GM18511 (cell line): ENCODE measurements at regions not wholly inside any gene's neighbourhood (a gene's known extent, or its start where the extent isn't known, plus 50 kb on each side); places are given as distances from the start of the nearest gene placed in this dataset.

Source experiments
- ATAC-seq: cut with Tn5 transposase; IDR thresholded peaks from one replicate; pipeline ENCODE4 v1.9.1; 2021; ENCODE audit warnings: mild to moderate bottlenecking, moderate library complexity; ENCODE audit not compliant: unreplicated experiment

- no peak for ATAC-seq
Measured at GRCh38 chr2:221710744-221711143, 138.6 kb upstream of the EPHA4 start.

GRCh38 chr2:221708902-221709301 is 136.8 kb upstream of the EPHA4 start:
- no peak for ATAC-seq

GRCh38 chr2:221705185-221705877 is 133.2 kb upstream of the EPHA4 start:
- ATAC-seq: no peak

GRCh38 chr2:221704442-221704841 is 132.3 kb upstream of the EPHA4 start:
- ATAC-seq: no peak

GRCh38 chr2:221693365-221693764 is 121.3 kb upstream of the EPHA4 start:
- no peak for ATAC-seq

- no peak for ATAC-seq
Measured at GRCh38 chr2:221691571-221691970, 119.5 kb upstream of the EPHA4 start.

GRCh38 chr2:221689140-221689539 is 117.0 kb upstream of the EPHA4 start:
- ATAC-seq: no peak

GRCh38 chr2:221680548-221680947 is 108.4 kb upstream of the EPHA4 start:
- no peak for ATAC-seq

- no peak for ATAC-seq
Measured at GRCh38 chr2:221677688-221678087, 105.6 kb upstream of the EPHA4 start.

- no peak for ATAC-seq
Measured at GRCh38 chr2:221676566-221677172, 104.6 kb upstream of the EPHA4 start.

GRCh38 chr2:221675201-221675908 is 103.3 kb upstream of the EPHA4 start:
- ATAC-seq: no peak

- ATAC-seq: no peak
Measured at GRCh38 chr2:221674446-221674845, 102.3 kb upstream of the EPHA4 start.

GRCh38 chr2:221673248-221673647 is 101.1 kb upstream of the EPHA4 start:
- ATAC-seq: no peak

GRCh38 chr2:221671515-221671914 is 99.4 kb upstream of the EPHA4 start:
- no peak for ATAC-seq

- ATAC-seq: no peak
Measured at GRCh38 chr2:221662689-221663391, 90.7 kb upstream of the EPHA4 start.

- no peak for ATAC-seq
Measured at GRCh38 chr2:221657806-221658205, 85.7 kb upstream of the EPHA4 start.

GRCh38 chr2:221655300-221655699 is 83.2 kb upstream of the EPHA4 start:
- no peak for ATAC-seq

GRCh38 chr2:221653182-221653581 is 81.1 kb upstream of the EPHA4 start:
- ATAC-seq: no peak

GRCh38 chr2:221649051-221649775 is 77.1 kb upstream of the EPHA4 start:
- ATAC-seq: no peak

GRCh38 chr2:221642447-221642846 is 70.3 kb upstream of the EPHA4 start:
- ATAC-seq: no peak
